ENCODE measurements at regions not wholly inside any gene's neighbourhood (a gene's known extent, or its start where the extent isn't known, plus 50 kb on each side); places are given as distances from the start of the nearest gene placed in this dataset.
"Not testable (repeated sequence)": the region's sequence is repeated elsewhere in the genome, so short reads cannot be mapped to it uniquely, and the experiment has no call there.

GRCh38 chr16:60392380-60392779 is 1643.9 kb downstream of the CDH8 start:
- no peak for DNase-seq (ENCODE audit: low read depth, low spot score)
- H3K4me3 ChIP-seq (ENCODE audit: low read length), result no peak overlapping the region

- DNase-seq (ENCODE audit: low read depth, low spot score), result no peak
- H3K4me3 ChIP-seq (ENCODE audit: low read length), result no peak overlapping the region
Observed at GRCh38 chr16:60371591-60371990, 1637.5 kb upstream of the GOT2 start.

GRCh38 chr16:60367739-60368138 is 1633.6 kb upstream of the GOT2 start:
- H3K4me3 ChIP-seq (ENCODE audit: low read length), result no peak overlapping the region
- no peak for DNase-seq (ENCODE audit: low read depth, low spot score)

GRCh38 chr16:60363566-60363965 is 1629.5 kb upstream of the GOT2 start:
- no peak for DNase-seq (ENCODE audit: low read depth, low spot score)
- no peak overlapping the region for H3K4me3 ChIP-seq (ENCODE audit: low read length)

- not testable (repeated sequence) for DNase-seq (ENCODE audit: low read depth, low spot score); H3K4me3 ChIP-seq (ENCODE audit: low read length)
Observed at GRCh38 chr16:60359866-60360265, 1625.8 kb upstream of the GOT2 start.

GRCh38 chr16:60359412-60359811 is 1625.3 kb upstream of the GOT2 start:
- DNase-seq (ENCODE audit: low read depth, low spot score); H3K4me3 ChIP-seq (ENCODE audit: low read length): not testable (repeated sequence)

GRCh38 chr16:60357876-60358522 is 1623.9 kb upstream of the GOT2 start:
- not testable (repeated sequence) for H3K4me3 ChIP-seq (ENCODE audit: low read length); DNase-seq (ENCODE audit: low read depth, low spot score)

GRCh38 chr16:60346256-60346655 is 1612.1 kb upstream of the GOT2 start:
- H3K4me3 ChIP-seq (ENCODE audit: low read length), result no peak overlapping the region
- DNase-seq (ENCODE audit: low read depth, low spot score), result no peak

- H3K4me3 ChIP-seq (ENCODE audit: low read length), result no peak overlapping the region
- no peak for DNase-seq (ENCODE audit: low read depth, low spot score)
Observed at GRCh38 chr16:60337671-60338070, 1603.6 kb upstream of the GOT2 start.

GRCh38 chr16:60331168-60331567 is 1597.1 kb upstream of the GOT2 start:
- DNase-seq (ENCODE audit: low read depth, low spot score), result no peak
- H3K4me3 ChIP-seq (ENCODE audit: low read length), result no peak overlapping the region

- H3K4me3 ChIP-seq (ENCODE audit: low read length), result no peak overlapping the region
- no peak for DNase-seq (ENCODE audit: low read depth, low spot score)
Observed at GRCh38 chr16:60329108-60329507, 1595.0 kb upstream of the GOT2 start.

- DNase-seq (ENCODE audit: low read depth, low spot score), result no peak
Observed at GRCh38 chr16:60328152-60328551, 1594.0 kb upstream of the GOT2 start.

GRCh38 chr16:60318486-60318885 is 1584.4 kb upstream of the GOT2 start:
- no peak overlapping the region for H3K4me3 ChIP-seq (ENCODE audit: low read length)
- DNase-seq (ENCODE audit: low read depth, low spot score), result no peak

More at GRCh38 chr16:60328152-60328551, 1594.0 kb upstream of the GOT2 start:
- H3K4me3 ChIP-seq (ENCODE audit: low read length), result no peak overlapping the region

- H3K4me3 ChIP-seq (ENCODE audit: low read length), result no peak overlapping the region
- no peak for DNase-seq (ENCODE audit: low read depth, low spot score)
Observed at GRCh38 chr16:60310846-60311445, 1576.8 kb upstream of the GOT2 start.

- no peak overlapping the region for H3K4me3 ChIP-seq (ENCODE audit: low read length)
- DNase-seq (ENCODE audit: low read depth, low spot score), result no peak
Observed at GRCh38 chr16:60304720-60305119, 1570.6 kb upstream of the GOT2 start.

- DNase-seq (ENCODE audit: low read depth, low spot score), result no peak
- no peak overlapping the region for H3K4me3 ChIP-seq (ENCODE audit: low read length)
Observed at GRCh38 chr16:60304066-60304465, 1570.0 kb upstream of the GOT2 start.

GRCh38 chr16:60302676-60303075 is 1568.6 kb upstream of the GOT2 start:
- DNase-seq (ENCODE audit: low read depth, low spot score), result no peak

GRCh38 chr16:60302261-60302660 is 1568.1 kb upstream of the GOT2 start:
- DNase-seq (ENCODE audit: low read depth, low spot score), result no peak
- no peak overlapping the region for H3K4me3 ChIP-seq (ENCODE audit: low read length)

More at GRCh38 chr16:60302676-60303075, 1568.6 kb upstream of the GOT2 start:
- no peak overlapping the region for H3K4me3 ChIP-seq (ENCODE audit: low read length)

- no peak for DNase-seq (ENCODE audit: low read depth, low spot score)
- no peak overlapping the region for H3K4me3 ChIP-seq (ENCODE audit: low read length)
Observed at GRCh38 chr16:60299241-60299776, 1565.2 kb upstream of the GOT2 start.

GRCh38 chr16:60295451-60295850 is 1561.3 kb upstream of the GOT2 start:
- no peak overlapping the region for H3K4me3 ChIP-seq (ENCODE audit: low read length)
- DNase-seq (ENCODE audit: low read depth, low spot score), result no peak

GRCh38 chr16:60285794-60286193 is 1551.7 kb upstream of the GOT2 start:
- no peak for DNase-seq (ENCODE audit: low read depth, low spot score)
- no peak overlapping the region for H3K4me3 ChIP-seq (ENCODE audit: low read length)

Data from Jurkat, Clone E6-1 (cell line).